GM23338 (cell line): ENCODE measurements at regions not wholly inside any gene's neighbourhood (a gene's known extent, or its start where the extent isn't known, plus 50 kb on each side); places are given as distances from the start of the nearest gene placed in this dataset.

Experiments used
- ATAC-seq: fragments of 200-7000 bp; cut with Tn5 transposase; 3 replicates; pipeline ENCODE4 v1.9.1; 2020
- DNase-seq: peaks from one replicate; pipeline ENCODE4 v3.0.0-alpha.2; 2015; ENCODE audit warnings: low spot score
- H2AFZ ChIP-seq: fragments of 200-600 bp; sonication (generic); 2 replicates; pipeline ENCODE4 v1.8.0; 2016; ENCODE audit warnings: antibody characterized with exemption, mild to moderate bottlenecking, moderate library complexity
- H3F3A ChIP-seq: fragments of 200-600 bp; sonication (generic); replicated peaks from 2 replicates; pipeline ENCODE4 v1.8.0; 2017; ENCODE audit warnings: antibody characterized with exemption, mixed run types, low read depth
- H3K27ac ChIP-seq: fragments of 200-600 bp; sonication (generic); 2 replicates; pipeline ENCODE4 v1.6.1; 2016; ENCODE audit warnings: low read depth
- H3K27me3 ChIP-seq: fragments of 200-600 bp; sonication (generic); 2 replicates; pipeline ENCODE4 v1.8.0; 2016; ENCODE audit warnings: mild to moderate bottlenecking, mixed run types, moderate library complexity; ENCODE audit not compliant: insufficient read depth
- H3K36me3 ChIP-seq: fragments of 200-600 bp; sonication (generic); 2 replicates; pipeline ENCODE4 v1.8.0; 2016; ENCODE audit warnings: mild to moderate bottlenecking; ENCODE audit not compliant: insufficient read depth
- H3K4me1 ChIP-seq: fragments of 200-600 bp; sonication (generic); 2 replicates; pipeline ENCODE4 v1.8.0; 2016; ENCODE audit warnings: mild to moderate bottlenecking, moderate library complexity; ENCODE audit not compliant: insufficient read depth
- H3K4me2 ChIP-seq: fragments of 200-600 bp; sonication (generic); 2 replicates; pipeline ENCODE4 v1.7.1; 2017; ENCODE audit warnings: mixed run types
- H3K4me3 ChIP-seq: fragments of 200-600 bp; sonication (generic); 2 replicates; pipeline ENCODE4 v1.6.1; 2016; ENCODE audit warnings: mixed run types
- H3K79me2 ChIP-seq: fragments of 200-600 bp; sonication (generic); replicated peaks from 2 replicates; pipeline ENCODE4 v1.8.0; 2017; ENCODE audit warnings: mild to moderate bottlenecking; ENCODE audit not compliant: insufficient read depth
- H3K9me2 ChIP-seq: fragments of 200-600 bp; sonication (generic); 2 replicates; pipeline ENCODE4 v1.8.0; 2017; ENCODE audit not compliant: insufficient read depth
- H4K20me1 ChIP-seq: fragments of 200-600 bp; sonication (generic); replicated peaks from 2 replicates; pipeline ENCODE4 v1.8.0; 2017; ENCODE audit warnings: mild to moderate bottlenecking; ENCODE audit not compliant: insufficient read depth
- H3K27ac Mint-ChIP-seq: 2 replicates; pipeline ENCODE4 v1.8.0; 2020; ENCODE audit warnings: inconsistent platforms, mild to moderate bottlenecking, moderate library complexity, mixed read lengths
- H3K27me3 Mint-ChIP-seq: 3 replicates; pipeline ENCODE4 v1.8.0; 2022; ENCODE audit warnings: low read depth, mild to moderate bottlenecking, moderate library complexity, mixed read lengths, inconsistent platforms; ENCODE audit not compliant: insufficient read depth, poor library complexity
- H3K36me3 Mint-ChIP-seq: 3 replicates; pipeline ENCODE4 v1.8.0; 2021; ENCODE audit warnings: low read depth, mild to moderate bottlenecking, inconsistent platforms, moderate library complexity, mixed read lengths
- H3K4me1 Mint-ChIP-seq: 3 replicates; pipeline ENCODE4 v1.8.0; 2020; ENCODE audit warnings: mild to moderate bottlenecking, inconsistent platforms, mixed read lengths
- H3K4me3 Mint-ChIP-seq: 3 replicates; pipeline ENCODE4 v1.8.0; 2021; ENCODE audit warnings: moderate library complexity, mild to moderate bottlenecking, inconsistent platforms, mixed read lengths
- H3K9me3 Mint-ChIP-seq: 3 replicates; pipeline ENCODE4 v1.8.0; 2020; ENCODE audit warnings: moderate library complexity, mild to moderate bottlenecking, inconsistent platforms, mixed read lengths
- CREB1 ChIP-seq: fragments of 250-450 bp; sonication (Bioruptor Pico); IDR thresholded peaks from 2 replicates; pipeline ENCODE4 v1.5.0; 2020; ENCODE audit warnings: low read depth, mild to moderate bottlenecking, moderate library complexity
- EZH2 ChIP-seq: fragments of 200-600 bp; sonication (generic); IDR thresholded peaks from one replicate; pipeline ENCODE4 v1.8.0; 2017; ENCODE audit warnings: antibody characterized with exemption, mild to moderate bottlenecking, low read depth; ENCODE audit not compliant: unreplicated experiment
- EZH2phosphoT487 ChIP-seq: fragments of 200-600 bp; sonication (generic); IDR thresholded peaks from one replicate; pipeline ENCODE4 v1.8.1; 2018; ENCODE audit warnings: antibody characterized with exemption; ENCODE audit not compliant: unreplicated experiment
- JUNB ChIP-seq: IDR thresholded peaks from one replicate; pipeline ENCODE4 v1.6.1; 2016; ENCODE audit warnings: antibody characterized with exemption; ENCODE audit not compliant: unreplicated experiment
- NANOG ChIP-seq: IDR thresholded peaks from 2 replicates; pipeline ENCODE4 v1.6.1; 2016; ENCODE audit warnings: antibody characterized with exemption, borderline replicate concordance
- POLR2AphosphoS5 ChIP-seq: IDR thresholded peaks from 2 replicates; pipeline ENCODE4 v1.6.1; 2016; ENCODE audit warnings: antibody characterized with exemption, low read depth
- STAT1 ChIP-seq: IDR thresholded peaks from one replicate; pipeline ENCODE4 v1.6.1; 2016; ENCODE audit warnings: antibody characterized with exemption; ENCODE audit not compliant: unreplicated experiment
- ZNF114 ChIP-seq: fragments of 250-450 bp; sonication (Bioruptor Pico); IDR thresholded peaks from 2 replicates; pipeline ENCODE4 v1.5.0; 2020; ENCODE audit warnings: mild to moderate bottlenecking, moderate library complexity
- ZNF331 ChIP-seq: fragments of 250-450 bp; sonication (Bioruptor Pico); IDR thresholded peaks from 2 replicates; pipeline ENCODE4 v1.5.0; 2020; ENCODE audit warnings: low read depth, mild to moderate bottlenecking, moderate library complexity
- TF ChIP-seq, protein P1 (sequence below): fragments of 250-450 bp; sonication (Bioruptor Pico); IDR thresholded peaks from 2 replicates; pipeline ENCODE4 v1.5.0; 2020; ENCODE audit warnings: mild to moderate bottlenecking, moderate library complexity
- TF ChIP-seq, protein P2 (sequence below): IDR thresholded peaks from 2 replicates; pipeline ENCODE4 v1.6.1; 2016; ENCODE audit warnings: antibody characterized with exemption
- TF ChIP-seq, protein P3 (sequence below): IDR thresholded peaks from one replicate; pipeline ENCODE4 v1.6.1; 2018; ENCODE audit warnings: antibody characterized with exemption; ENCODE audit not compliant: unreplicated experiment
- TF ChIP-seq, protein P4 (sequence below), 2 experiments: fragments of 200-600 bp in 1 of 2; sonication (generic) in 1 of 2; conservative IDR thresholded peaks; 2 replicates each; pipeline versions ENCODE4 v1.5.1 to v1.6.1; 2016 to 2017; ENCODE audit warnings: antibody characterized with exemption in 2 of 2, low read depth in 2 of 2, mild to moderate bottlenecking in 2 of 2, moderate library complexity in 1 of 2

DNA sequence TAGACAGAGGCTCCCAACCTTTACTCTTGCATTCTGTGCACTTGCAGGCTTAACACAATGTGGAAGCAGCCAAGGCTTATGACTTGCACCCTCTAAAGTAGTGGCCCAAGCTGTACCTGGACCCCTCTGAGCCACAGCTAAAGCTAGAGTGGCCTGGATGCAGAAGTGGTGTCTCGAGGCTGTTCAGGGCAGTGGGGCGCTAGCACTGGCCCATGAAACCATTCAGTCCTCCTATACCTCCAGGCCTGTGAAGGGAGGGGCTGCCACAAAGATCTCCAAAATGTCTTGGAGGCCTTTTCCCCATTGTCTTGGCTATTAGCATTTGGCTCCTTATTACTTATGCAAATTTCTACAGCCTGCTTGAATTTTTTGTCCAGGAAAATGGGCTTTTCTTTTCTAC is 207.7 kb downstream of the OSR1 start:
- Mint-ChIP-seq H3K4me1 (no peaks in the 10 kb centered on the region), H3K4me3 (no peak overlapping the region), H3K27ac (no peak overlapping the region), H3K36me3 (peaks cover 29% of the 10 kb centered on the region), H3K9me3 (peaks cover 37% of the 10 kb centered on the region), H3K27me3 (no peaks in the 10 kb centered on the region)
- H3K9me2 ChIP-seq: no peaks in the 10 kb centered on the region
- DNase-seq: no peak
- H3K27me3 ChIP-seq: no peaks in the 10 kb centered on the region
- H4K20me1 ChIP-seq: no peaks in the 10 kb centered on the region
- H3K4me1 ChIP-seq: no peaks in the 10 kb centered on the region
- H3F3A ChIP-seq: no peaks in the 10 kb centered on the region
- no peaks in the 10 kb centered on the region for H3K36me3 ChIP-seq
- no peak for ATAC-seq
- no peaks in the 10 kb centered on the region for H3K79me2 ChIP-seq
- H3K27ac ChIP-seq: no peak overlapping the region
- TF ChIP-seq CREB1 (CRISPR knock-in tag): no peak
- TF ChIP-seq, protein P1, sequence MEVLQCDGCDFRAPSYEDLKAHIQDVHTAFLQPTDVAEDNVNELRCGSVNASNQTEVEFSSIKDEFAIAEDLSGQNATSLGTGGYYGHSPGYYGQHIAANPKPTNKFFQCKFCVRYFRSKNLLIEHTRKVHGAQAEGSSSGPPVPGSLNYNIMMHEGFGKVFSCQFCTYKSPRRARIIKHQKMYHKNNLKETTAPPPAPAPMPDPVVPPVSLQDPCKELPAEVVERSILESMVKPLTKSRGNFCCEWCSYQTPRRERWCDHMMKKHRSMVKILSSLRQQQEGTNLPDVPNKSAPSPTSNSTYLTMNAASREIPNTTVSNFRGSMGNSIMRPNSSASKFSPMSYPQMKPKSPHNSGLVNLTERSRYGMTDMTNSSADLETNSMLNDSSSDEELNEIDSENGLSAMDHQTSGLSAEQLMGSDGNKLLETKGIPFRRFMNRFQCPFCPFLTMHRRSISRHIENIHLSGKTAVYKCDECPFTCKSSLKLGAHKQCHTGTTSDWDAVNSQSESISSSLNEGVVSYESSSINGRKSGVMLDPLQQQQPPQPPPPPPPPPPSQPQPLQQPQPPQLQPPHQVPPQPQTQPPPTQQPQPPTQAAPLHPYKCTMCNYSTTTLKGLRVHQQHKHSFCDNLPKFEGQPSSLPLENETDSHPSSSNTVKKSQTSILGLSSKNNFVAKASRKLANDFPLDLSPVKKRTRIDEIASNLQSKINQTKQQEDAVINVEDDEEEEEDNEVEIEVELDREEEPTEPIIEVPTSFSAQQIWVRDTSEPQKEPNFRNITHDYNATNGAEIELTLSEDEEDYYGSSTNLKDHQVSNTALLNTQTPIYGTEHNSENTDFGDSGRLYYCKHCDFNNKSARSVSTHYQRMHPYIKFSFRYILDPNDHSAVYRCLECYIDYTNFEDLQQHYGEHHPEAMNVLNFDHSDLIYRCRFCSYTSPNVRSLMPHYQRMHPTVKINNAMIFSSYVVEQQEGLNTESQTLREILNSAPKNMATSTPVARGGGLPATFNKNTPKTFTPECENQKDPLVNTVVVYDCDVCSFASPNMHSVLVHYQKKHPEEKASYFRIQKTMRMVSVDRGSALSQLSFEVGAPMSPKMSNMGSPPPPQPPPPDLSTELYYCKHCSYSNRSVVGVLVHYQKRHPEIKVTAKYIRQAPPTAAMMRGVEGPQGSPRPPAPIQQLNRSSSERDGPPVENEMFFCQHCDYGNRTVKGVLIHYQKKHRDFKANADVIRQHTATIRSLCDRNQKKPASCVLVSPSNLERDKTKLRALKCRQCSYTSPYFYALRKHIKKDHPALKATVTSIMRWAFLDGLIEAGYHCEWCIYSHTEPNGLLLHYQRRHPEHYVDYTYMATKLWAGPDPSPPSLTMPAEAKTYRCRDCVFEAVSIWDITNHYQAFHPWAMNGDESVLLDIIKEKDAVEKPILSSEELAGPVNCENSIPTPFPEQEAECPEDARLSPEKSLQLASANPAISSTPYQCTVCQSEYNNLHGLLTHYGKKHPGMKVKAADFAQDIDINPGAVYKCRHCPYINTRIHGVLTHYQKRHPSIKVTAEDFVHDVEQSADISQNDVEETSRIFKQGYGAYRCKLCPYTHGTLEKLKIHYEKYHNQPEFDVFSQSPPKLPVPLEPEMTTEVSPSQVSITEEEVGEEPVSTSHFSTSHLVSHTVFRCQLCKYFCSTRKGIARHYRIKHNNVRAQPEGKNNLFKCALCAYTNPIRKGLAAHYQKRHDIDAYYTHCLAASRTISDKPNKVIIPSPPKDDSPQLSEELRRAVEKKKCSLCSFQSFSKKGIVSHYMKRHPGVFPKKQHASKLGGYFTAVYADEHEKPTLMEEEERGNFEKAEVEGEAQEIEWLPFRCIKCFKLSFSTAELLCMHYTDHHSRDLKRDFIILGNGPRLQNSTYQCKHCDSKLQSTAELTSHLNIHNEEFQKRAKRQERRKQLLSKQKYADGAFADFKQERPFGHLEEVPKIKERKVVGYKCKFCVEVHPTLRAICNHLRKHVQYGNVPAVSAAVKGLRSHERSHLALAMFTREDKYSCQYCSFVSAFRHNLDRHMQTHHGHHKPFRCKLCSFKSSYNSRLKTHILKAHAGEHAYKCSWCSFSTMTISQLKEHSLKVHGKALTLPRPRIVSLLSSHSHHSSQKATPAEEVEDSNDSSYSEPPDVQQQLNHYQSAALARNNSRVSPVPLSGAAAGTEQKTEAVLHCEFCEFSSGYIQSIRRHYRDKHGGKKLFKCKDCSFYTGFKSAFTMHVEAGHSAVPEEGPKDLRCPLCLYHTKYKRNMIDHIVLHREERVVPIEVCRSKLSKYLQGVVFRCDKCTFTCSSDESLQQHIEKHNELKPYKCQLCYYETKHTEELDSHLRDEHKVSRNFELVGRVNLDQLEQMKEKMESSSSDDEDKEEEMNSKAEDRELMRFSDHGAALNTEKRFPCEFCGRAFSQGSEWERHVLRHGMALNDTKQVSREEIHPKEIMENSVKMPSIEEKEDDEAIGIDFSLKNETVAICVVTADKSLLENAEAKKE: no peak
- no peak for TF ChIP-seq EZH2phosphoT487
- TF ChIP-seq, protein P2, sequence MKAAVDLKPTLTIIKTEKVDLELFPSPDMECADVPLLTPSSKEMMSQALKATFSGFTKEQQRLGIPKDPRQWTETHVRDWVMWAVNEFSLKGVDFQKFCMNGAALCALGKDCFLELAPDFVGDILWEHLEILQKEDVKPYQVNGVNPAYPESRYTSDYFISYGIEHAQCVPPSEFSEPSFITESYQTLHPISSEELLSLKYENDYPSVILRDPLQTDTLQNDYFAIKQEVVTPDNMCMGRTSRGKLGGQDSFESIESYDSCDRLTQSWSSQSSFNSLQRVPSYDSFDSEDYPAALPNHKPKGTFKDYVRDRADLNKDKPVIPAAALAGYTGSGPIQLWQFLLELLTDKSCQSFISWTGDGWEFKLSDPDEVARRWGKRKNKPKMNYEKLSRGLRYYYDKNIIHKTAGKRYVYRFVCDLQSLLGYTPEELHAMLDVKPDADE: no peak
- TF ChIP-seq POLR2AphosphoS5: no peak
- no peak for TF ChIP-seq NANOG
- TF ChIP-seq STAT1: no peak
- no peak for TF ChIP-seq EZH2
- TF ChIP-seq ZNF331 (CRISPR knock-in tag): no peak
- no peak for TF ChIP-seq JUNB
- TF ChIP-seq, protein P3, sequence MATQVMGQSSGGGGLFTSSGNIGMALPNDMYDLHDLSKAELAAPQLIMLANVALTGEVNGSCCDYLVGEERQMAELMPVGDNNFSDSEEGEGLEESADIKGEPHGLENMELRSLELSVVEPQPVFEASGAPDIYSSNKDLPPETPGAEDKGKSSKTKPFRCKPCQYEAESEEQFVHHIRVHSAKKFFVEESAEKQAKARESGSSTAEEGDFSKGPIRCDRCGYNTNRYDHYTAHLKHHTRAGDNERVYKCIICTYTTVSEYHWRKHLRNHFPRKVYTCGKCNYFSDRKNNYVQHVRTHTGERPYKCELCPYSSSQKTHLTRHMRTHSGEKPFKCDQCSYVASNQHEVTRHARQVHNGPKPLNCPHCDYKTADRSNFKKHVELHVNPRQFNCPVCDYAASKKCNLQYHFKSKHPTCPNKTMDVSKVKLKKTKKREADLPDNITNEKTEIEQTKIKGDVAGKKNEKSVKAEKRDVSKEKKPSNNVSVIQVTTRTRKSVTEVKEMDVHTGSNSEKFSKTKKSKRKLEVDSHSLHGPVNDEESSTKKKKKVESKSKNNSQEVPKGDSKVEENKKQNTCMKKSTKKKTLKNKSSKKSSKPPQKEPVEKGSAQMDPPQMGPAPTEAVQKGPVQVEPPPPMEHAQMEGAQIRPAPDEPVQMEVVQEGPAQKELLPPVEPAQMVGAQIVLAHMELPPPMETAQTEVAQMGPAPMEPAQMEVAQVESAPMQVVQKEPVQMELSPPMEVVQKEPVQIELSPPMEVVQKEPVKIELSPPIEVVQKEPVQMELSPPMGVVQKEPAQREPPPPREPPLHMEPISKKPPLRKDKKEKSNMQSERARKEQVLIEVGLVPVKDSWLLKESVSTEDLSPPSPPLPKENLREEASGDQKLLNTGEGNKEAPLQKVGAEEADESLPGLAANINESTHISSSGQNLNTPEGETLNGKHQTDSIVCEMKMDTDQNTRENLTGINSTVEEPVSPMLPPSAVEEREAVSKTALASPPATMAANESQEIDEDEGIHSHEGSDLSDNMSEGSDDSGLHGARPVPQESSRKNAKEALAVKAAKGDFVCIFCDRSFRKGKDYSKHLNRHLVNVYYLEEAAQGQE: no peak
- TF ChIP-seq ZNF114 (CRISPR knock-in tag): no peak
- TF ChIP-seq, protein P4, sequence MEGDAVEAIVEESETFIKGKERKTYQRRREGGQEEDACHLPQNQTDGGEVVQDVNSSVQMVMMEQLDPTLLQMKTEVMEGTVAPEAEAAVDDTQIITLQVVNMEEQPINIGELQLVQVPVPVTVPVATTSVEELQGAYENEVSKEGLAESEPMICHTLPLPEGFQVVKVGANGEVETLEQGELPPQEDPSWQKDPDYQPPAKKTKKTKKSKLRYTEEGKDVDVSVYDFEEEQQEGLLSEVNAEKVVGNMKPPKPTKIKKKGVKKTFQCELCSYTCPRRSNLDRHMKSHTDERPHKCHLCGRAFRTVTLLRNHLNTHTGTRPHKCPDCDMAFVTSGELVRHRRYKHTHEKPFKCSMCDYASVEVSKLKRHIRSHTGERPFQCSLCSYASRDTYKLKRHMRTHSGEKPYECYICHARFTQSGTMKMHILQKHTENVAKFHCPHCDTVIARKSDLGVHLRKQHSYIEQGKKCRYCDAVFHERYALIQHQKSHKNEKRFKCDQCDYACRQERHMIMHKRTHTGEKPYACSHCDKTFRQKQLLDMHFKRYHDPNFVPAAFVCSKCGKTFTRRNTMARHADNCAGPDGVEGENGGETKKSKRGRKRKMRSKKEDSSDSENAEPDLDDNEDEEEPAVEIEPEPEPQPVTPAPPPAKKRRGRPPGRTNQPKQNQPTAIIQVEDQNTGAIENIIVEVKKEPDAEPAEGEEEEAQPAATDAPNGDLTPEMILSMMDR (conservative IDR thresholded peaks at IDR 0.05; ENCODE audit: low read depth in 2 of 2): no peak
- no peak overlapping the region for H3K4me3 ChIP-seq
- no peak overlapping the region for H2AFZ ChIP-seq
- no peak overlapping the region for H3K4me2 ChIP-seq
